GM23248 (cell line): ENCODE measurements at regions not wholly inside any gene's neighbourhood (a gene's known extent, or its start where the extent isn't known, plus 50 kb on each side); places are given as distances from the start of the nearest gene placed in this dataset.

Experiments
- EZH2 ChIP-seq: fragments of 200-600 bp; sonication (generic); IDR thresholded peaks from 2 replicates; pipeline ENCODE4 v1.6.1; 2018; ENCODE audit warnings: antibody characterized with exemption, mild to moderate bottlenecking; ENCODE audit not compliant: insufficient read depth, poor library complexity, severe bottlenecking
- EZH2phosphoT487 ChIP-seq: fragments of 200-600 bp; sonication (generic); IDR thresholded peaks from 2 replicates; pipeline ENCODE4 v1.6.1; 2018; ENCODE audit warnings: antibody characterized with exemption, moderate library complexity, mild to moderate bottlenecking, low read depth; ENCODE audit not compliant: insufficient read depth

GRCh38 chr3:194949592-194949991 lies 263.9 kb downstream of the FAM43A start:
- TF ChIP-seq EZH2, result no peak
- no peak for TF ChIP-seq EZH2phosphoT487
